ENCODE measurements at regions not wholly inside any gene's neighbourhood (a gene's known extent, or its start where the extent isn't known, plus 50 kb on each side); places are given as distances from the start of the nearest gene placed in this dataset.
"Not testable (repeated sequence)": the region's sequence is repeated elsewhere in the genome, so short reads cannot be mapped to it uniquely, and the experiment has no call there.

DNA sequence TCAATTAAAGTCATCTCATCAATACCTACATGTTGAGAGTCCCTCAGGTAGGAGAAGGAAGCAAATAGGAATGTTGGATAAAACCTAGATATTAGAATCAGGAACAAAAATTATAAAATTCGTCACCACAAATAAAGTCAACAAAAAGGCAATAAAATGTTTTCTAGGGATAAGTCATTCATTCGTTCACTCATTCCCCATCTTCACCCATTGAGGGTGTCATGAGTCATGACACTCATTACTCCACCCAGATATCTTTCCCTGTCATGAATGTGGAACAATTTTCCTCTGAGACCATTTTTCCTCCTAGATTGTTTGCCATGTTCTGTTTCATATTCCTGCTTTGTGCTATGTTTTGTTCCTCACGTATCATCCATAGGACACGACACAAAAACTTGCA, 50.9 kb upstream of the OLIG3 start:
- Histone ChIP-seq H3K27me3 (ENCODE audit: low read depth, low read length) (no peaks in the 10 kb centered on the region), H3K4me3 (ENCODE audit: low read depth in 1 of 2, low read length in 2 of 2) (no peak overlapping the region), H3K27ac (ENCODE audit: low read length) (no peak overlapping the region), H3K36me3 (ENCODE audit: control insufficient read depth in 1 of 2, insufficient read depth in 2 of 2, low read length in 2 of 2) (no peaks in the 10 kb centered on the region), H3K4me1 (ENCODE audit: control insufficient read depth in 1 of 2, insufficient read depth in 2 of 2, low read length in 2 of 2) (no peaks in the 10 kb centered on the region), H3K9me3 (ENCODE audit: control insufficient read depth in 1 of 2, low read length in 2 of 2) (no peaks in the 10 kb centered on the region)

DNA sequence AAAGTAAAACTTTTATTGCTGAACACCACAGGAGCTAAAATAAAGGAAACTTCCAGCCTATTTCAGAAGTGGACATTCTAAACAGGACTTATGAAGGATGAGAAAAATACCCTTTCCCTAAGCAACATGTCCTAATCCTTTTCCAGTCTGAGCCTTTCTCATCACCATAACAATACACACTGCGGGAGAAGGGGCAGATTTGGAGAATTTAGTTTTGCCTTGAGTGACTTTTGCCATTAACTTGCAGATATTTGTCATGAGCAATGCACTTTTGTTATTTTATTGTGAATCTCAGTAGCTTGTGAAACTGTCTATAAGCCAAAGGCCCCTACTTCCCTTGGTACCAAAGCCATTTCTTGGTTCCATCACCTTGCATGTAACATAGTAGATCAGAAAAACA, 53.0 kb upstream of the OLIG3 start:
- no peaks in the 10 kb centered on the region for H3K27me3 ChIP-seq (ENCODE audit: low read depth, low read length)
- no peaks in the 10 kb centered on the region for H3K9me3 ChIP-seq (ENCODE audit: control insufficient read depth in 1 of 2, low read length in 2 of 2)
- no peaks in the 10 kb centered on the region for H3K36me3 ChIP-seq (ENCODE audit: control insufficient read depth in 1 of 2, insufficient read depth in 2 of 2, low read length in 2 of 2)
- H3K4me3 ChIP-seq (ENCODE audit: low read depth in 1 of 2, low read length in 2 of 2) = no peak overlapping the region
- no peak overlapping the region for H3K27ac ChIP-seq (ENCODE audit: low read length)
- no peaks in the 10 kb centered on the region for H3K4me1 ChIP-seq (ENCODE audit: control insufficient read depth in 1 of 2, insufficient read depth in 2 of 2, low read length in 2 of 2)

GRCh38 chr6:137547601-137548000, 53.4 kb upstream of the OLIG3 start:
- no peaks in the 10 kb centered on the region for H3K4me1 ChIP-seq (ENCODE audit: control insufficient read depth in 1 of 2, insufficient read depth in 2 of 2, low read length in 2 of 2)
- no peak overlapping the region for H3K27ac ChIP-seq (ENCODE audit: low read length)
- no peaks in the 10 kb centered on the region for H3K9me3 ChIP-seq (ENCODE audit: control insufficient read depth in 1 of 2, low read length in 2 of 2)
- no peak overlapping the region for H3K4me3 ChIP-seq (ENCODE audit: low read depth in 1 of 2, low read length in 2 of 2)
- no peaks in the 10 kb centered on the region for H3K27me3 ChIP-seq (ENCODE audit: low read depth, low read length)
- H3K36me3 ChIP-seq (ENCODE audit: control insufficient read depth in 1 of 2, insufficient read depth in 2 of 2, low read length in 2 of 2) = no peaks in the 10 kb centered on the region

DNA sequence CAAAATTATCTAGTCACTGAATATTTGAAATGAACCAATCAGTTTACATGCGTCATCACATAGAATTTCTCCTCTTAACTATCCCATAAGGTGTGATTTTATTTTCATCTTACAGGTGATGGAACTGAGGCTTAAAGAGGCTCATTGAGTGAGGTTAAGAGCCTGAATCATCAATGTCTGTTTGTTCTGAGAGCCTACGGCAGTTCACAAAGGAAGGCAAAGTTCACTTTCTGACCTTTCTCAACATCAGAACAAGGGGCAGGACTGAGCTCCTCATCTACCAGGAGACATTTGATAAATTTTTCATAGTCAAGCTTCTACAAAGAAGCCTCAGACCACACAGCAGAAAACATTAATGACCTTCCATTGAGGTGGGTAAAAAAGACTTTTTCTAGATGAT, 54.9 kb upstream of the OLIG3 start:
- Histone ChIP-seq H3K9me3 (ENCODE audit: control insufficient read depth in 1 of 2, low read length in 2 of 2) (no peaks in the 10 kb centered on the region), H3K36me3 (ENCODE audit: control insufficient read depth in 1 of 2, insufficient read depth in 2 of 2, low read length in 2 of 2) (no peaks in the 10 kb centered on the region), H3K27ac (ENCODE audit: low read length) (no peak overlapping the region), H3K4me1 (ENCODE audit: control insufficient read depth in 1 of 2, insufficient read depth in 2 of 2, low read length in 2 of 2) (no peaks in the 10 kb centered on the region), H3K4me3 (ENCODE audit: low read depth in 1 of 2, low read length in 2 of 2) (no peak overlapping the region), H3K27me3 (ENCODE audit: low read depth, low read length) (no peaks in the 10 kb centered on the region)

- H3K9me3 ChIP-seq (ENCODE audit: control insufficient read depth in 1 of 2, low read length in 2 of 2) = no peaks in the 10 kb centered on the region
Measured at GRCh38 chr6:137550535-137550934, 56.3 kb upstream of the OLIG3 start.

GRCh38 chr6:137552146-137552545, 58.0 kb upstream of the OLIG3 start:
- no peaks in the 10 kb centered on the region for H3K36me3 ChIP-seq (ENCODE audit: control insufficient read depth in 1 of 2, insufficient read depth in 2 of 2, low read length in 2 of 2)
- H3K4me3 ChIP-seq (ENCODE audit: low read depth in 1 of 2, low read length in 2 of 2) = no peak overlapping the region
- no peak overlapping the region for H3K27ac ChIP-seq (ENCODE audit: low read length)
- H3K9me3 ChIP-seq (ENCODE audit: control insufficient read depth in 1 of 2, low read length in 2 of 2) = no peaks in the 10 kb centered on the region
- H3K4me1 ChIP-seq (ENCODE audit: control insufficient read depth in 1 of 2, insufficient read depth in 2 of 2, low read length in 2 of 2) = no peaks in the 10 kb centered on the region
- no peaks in the 10 kb centered on the region for H3K27me3 ChIP-seq (ENCODE audit: low read depth, low read length)

More at GRCh38 chr6:137550535-137550934, 56.3 kb upstream of the OLIG3 start:
- H3K4me3 ChIP-seq (ENCODE audit: low read depth in 1 of 2, low read length in 2 of 2) = no peak overlapping the region
- H3K27ac ChIP-seq (ENCODE audit: low read length) = no peak overlapping the region
- no peaks in the 10 kb centered on the region for H3K4me1 ChIP-seq (ENCODE audit: control insufficient read depth in 1 of 2, insufficient read depth in 2 of 2, low read length in 2 of 2)
- no peaks in the 10 kb centered on the region for H3K36me3 ChIP-seq (ENCODE audit: control insufficient read depth in 1 of 2, insufficient read depth in 2 of 2, low read length in 2 of 2)
- H3K27me3 ChIP-seq (ENCODE audit: low read depth, low read length) = no peaks in the 10 kb centered on the region

GRCh38 chr6:137552809-137553208, 58.6 kb upstream of the OLIG3 start:
- no peak overlapping the region for H3K4me3 ChIP-seq (ENCODE audit: low read depth in 1 of 2, low read length in 2 of 2)
- H3K4me1 ChIP-seq (ENCODE audit: control insufficient read depth in 1 of 2, insufficient read depth in 2 of 2, low read length in 2 of 2) = no peaks in the 10 kb centered on the region
- H3K36me3 ChIP-seq (ENCODE audit: control insufficient read depth in 1 of 2, insufficient read depth in 2 of 2, low read length in 2 of 2) = no peaks in the 10 kb centered on the region
- no peaks in the 10 kb centered on the region for H3K27me3 ChIP-seq (ENCODE audit: low read depth, low read length)
- H3K9me3 ChIP-seq (ENCODE audit: control insufficient read depth in 1 of 2, low read length in 2 of 2) = no peaks in the 10 kb centered on the region
- H3K27ac ChIP-seq (ENCODE audit: low read length) = no peak overlapping the region

DNA sequence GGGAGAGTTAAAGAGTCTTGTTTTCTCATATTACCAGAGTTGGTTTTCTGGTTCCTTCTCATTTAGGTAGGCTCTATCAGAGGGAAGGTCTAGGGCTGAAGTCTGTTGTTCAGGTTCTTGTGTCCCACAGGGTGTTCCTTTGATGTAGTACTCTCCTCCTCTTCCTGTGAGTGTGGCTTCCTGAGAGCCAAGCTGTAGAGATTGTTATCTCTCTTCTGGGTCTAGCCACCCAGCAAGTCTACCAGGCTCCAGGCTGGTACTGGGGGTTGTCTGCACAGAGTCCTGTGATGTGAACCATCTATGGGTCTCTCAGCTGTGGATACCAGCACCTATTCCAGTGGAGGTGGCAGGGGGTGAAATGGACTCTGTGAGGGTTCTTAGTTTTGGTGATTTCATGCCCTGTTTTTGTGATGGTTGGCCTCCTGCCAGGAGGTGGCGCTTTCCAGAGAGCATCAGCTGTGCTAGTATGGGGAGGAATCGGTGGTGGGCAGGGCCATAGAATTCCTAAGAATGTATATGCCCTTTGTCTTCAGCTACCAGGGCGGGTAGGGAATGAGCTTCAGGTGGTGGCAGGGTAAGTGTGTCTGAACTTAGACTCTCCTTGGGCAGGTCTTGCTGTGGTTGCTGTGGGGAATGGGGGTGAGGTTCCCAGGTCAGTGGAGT, 65.5 kb upstream of the OLIG3 start:
- H3K27ac ChIP-seq (ENCODE audit: low read length); H3K9me3 ChIP-seq (ENCODE audit: control insufficient read depth in 1 of 2, low read length in 2 of 2); H3K36me3 ChIP-seq (ENCODE audit: control insufficient read depth in 1 of 2, insufficient read depth in 2 of 2, low read length in 2 of 2); H3K27me3 ChIP-seq (ENCODE audit: low read depth, low read length); H3K4me3 ChIP-seq (ENCODE audit: low read depth in 1 of 2, low read length in 2 of 2); H3K4me1 ChIP-seq (ENCODE audit: control insufficient read depth in 1 of 2, insufficient read depth in 2 of 2, low read length in 2 of 2): not testable (repeated sequence)

DNA sequence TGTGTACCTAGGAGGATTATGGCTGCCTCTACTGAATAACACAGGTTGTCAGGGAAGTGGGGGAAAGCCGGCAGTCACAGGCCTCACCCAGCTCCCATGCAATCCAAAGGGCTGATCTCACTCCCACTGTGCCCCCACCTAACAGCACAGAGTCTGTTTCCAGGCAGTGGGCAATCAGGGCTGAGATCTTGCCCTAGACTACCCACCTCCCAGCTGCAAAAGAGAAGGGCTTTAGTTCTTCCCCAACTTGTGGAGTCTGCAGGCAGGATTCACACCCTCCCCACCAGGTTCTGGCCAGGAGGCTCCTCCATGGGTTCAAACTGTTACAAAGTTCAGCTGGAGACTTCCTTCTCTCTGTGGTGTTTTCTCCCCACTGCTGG, 66.0 kb upstream of the OLIG3 start:
- H3K4me1 ChIP-seq (ENCODE audit: control insufficient read depth in 1 of 2, insufficient read depth in 2 of 2, low read length in 2 of 2) = no peaks in the 10 kb centered on the region
- H3K4me3 ChIP-seq (ENCODE audit: low read depth in 1 of 2, low read length in 2 of 2) = no peak overlapping the region
- H3K9me3 ChIP-seq (ENCODE audit: control insufficient read depth in 1 of 2, low read length in 2 of 2) = no peaks in the 10 kb centered on the region
- no peaks in the 10 kb centered on the region for H3K27me3 ChIP-seq (ENCODE audit: low read depth, low read length)
- no peaks in the 10 kb centered on the region for H3K36me3 ChIP-seq (ENCODE audit: control insufficient read depth in 1 of 2, insufficient read depth in 2 of 2, low read length in 2 of 2)
- H3K27ac ChIP-seq (ENCODE audit: low read length) = no peak overlapping the region

GRCh38 chr6:137568067-137568466, 73.9 kb upstream of the OLIG3 start:
- Histone ChIP-seq H3K36me3 (ENCODE audit: control insufficient read depth in 1 of 2, insufficient read depth in 2 of 2, low read length in 2 of 2) (no peaks in the 10 kb centered on the region), H3K27me3 (ENCODE audit: low read depth, low read length) (no peaks in the 10 kb centered on the region), H3K27ac (ENCODE audit: low read length) (no peak overlapping the region), H3K9me3 (ENCODE audit: control insufficient read depth in 1 of 2, low read length in 2 of 2) (no peaks in the 10 kb centered on the region), H3K4me1 (ENCODE audit: control insufficient read depth in 1 of 2, insufficient read depth in 2 of 2, low read length in 2 of 2) (peaks cover 0 to 5% of the 10 kb centered on the region in 2 donors), H3K4me3 (ENCODE audit: low read depth in 1 of 2, low read length in 2 of 2) (no peak overlapping the region)

DNA sequence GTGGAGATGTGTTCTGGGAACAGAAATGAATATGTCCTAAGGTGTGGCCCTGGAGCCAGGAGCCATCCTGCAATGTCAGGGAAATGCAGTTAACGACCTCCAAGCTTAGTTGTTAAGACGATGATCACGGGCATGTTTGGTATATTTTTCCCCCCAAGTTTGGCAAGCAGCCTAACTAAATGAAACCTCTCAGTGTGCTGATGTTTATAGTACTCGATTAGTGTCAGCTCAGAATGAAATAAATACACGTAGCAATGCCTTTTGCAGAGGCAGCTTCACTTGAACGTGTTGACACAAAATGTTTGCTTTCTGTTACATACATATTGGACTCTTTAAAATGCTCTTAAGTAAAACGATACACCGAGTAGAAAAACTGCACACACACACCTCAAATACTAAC, 76.2 kb upstream of the OLIG3 start:
- Histone ChIP-seq H3K36me3 (ENCODE audit: control insufficient read depth in 1 of 2, insufficient read depth in 2 of 2, low read length in 2 of 2) (no peaks in the 10 kb centered on the region), H3K27ac (ENCODE audit: low read length) (no peak overlapping the region), H3K9me3 (ENCODE audit: control insufficient read depth in 1 of 2, low read length in 2 of 2) (no peaks in the 10 kb centered on the region), H3K4me1 (ENCODE audit: control insufficient read depth in 1 of 2, insufficient read depth in 2 of 2, low read length in 2 of 2) (peaks cover 0 to 5% of the 10 kb centered on the region in 2 donors), H3K27me3 (ENCODE audit: low read depth, low read length) (no peaks in the 10 kb centered on the region), H3K4me3 (ENCODE audit: low read depth in 1 of 2, low read length in 2 of 2) (no peak overlapping the region)

- no peaks in the 10 kb centered on the region for H3K9me3 ChIP-seq (ENCODE audit: control insufficient read depth in 1 of 2, low read length in 2 of 2)
- H3K4me3 ChIP-seq (ENCODE audit: low read depth in 1 of 2, low read length in 2 of 2) = no peak overlapping the region
- H3K4me1 ChIP-seq (ENCODE audit: control insufficient read depth in 1 of 2, insufficient read depth in 2 of 2, low read length in 2 of 2) = peaks cover 0 to 5% of the 10 kb centered on the region in 2 donors
- no peak overlapping the region for H3K27ac ChIP-seq (ENCODE audit: low read length)
- H3K27me3 ChIP-seq (ENCODE audit: low read depth, low read length) = no peaks in the 10 kb centered on the region
- H3K36me3 ChIP-seq (ENCODE audit: control insufficient read depth in 1 of 2, insufficient read depth in 2 of 2, low read length in 2 of 2) = no peaks in the 10 kb centered on the region
Measured at GRCh38 chr6:137571854-137572253, 77.7 kb upstream of the OLIG3 start.

Data from muscle layer of duodenum (tissue), 2 donors.